RWPE2 (cell line): ENCODE measurements at regions not wholly inside any gene's neighbourhood (a gene's known extent, or its start where the extent isn't known, plus 50 kb on each side); places are given as distances from the start of the nearest gene placed in this dataset.

ENCODE experiments used
- ATAC-seq: fragments of 200-7000 bp; cut with Tn5 transposase; 3 replicates; pipeline ENCODE4 v1.9.1; 2021; ENCODE audit warnings: low read depth
- DNase-seq: peaks from one replicate; pipeline ENCODE4 v3.0.0-alpha.2; 2020; ENCODE audit warnings: low spot score
- H3K27ac ChIP-seq: fragments of 450-650 bp; 2 replicates; pipeline ENCODE4 v1.5.1; 2017; ENCODE audit warnings: mild to moderate bottlenecking; ENCODE audit not compliant: poor library complexity, severe bottlenecking
- H3K27me3 ChIP-seq: fragments of 250-450 bp; sonication (Bioruptor Pico); 2 replicates; pipeline ENCODE4 v1.5.1; 2021; ENCODE audit warnings: mild to moderate bottlenecking, moderate library complexity; ENCODE audit not compliant: insufficient read depth, poor library complexity, severe bottlenecking
- H3K36me3 ChIP-seq: fragments of 250-450 bp; sonication (Bioruptor Pico); 2 replicates; pipeline ENCODE4 v1.5.1; 2020; ENCODE audit warnings: low read depth, mild to moderate bottlenecking, moderate library complexity
- H3K4me1 ChIP-seq: fragments of 250-450 bp; sonication (Bioruptor Pico); 2 replicates; pipeline ENCODE4 v1.5.1; 2021; ENCODE audit warnings: mild to moderate bottlenecking, moderate library complexity; ENCODE audit not compliant: insufficient read depth, poor library complexity, severe bottlenecking
- H3K4me3 ChIP-seq: fragments of 250-450 bp; sonication (Bioruptor Pico); 2 replicates; pipeline ENCODE4 v1.5.1; 2021; ENCODE audit warnings: mild to moderate bottlenecking, moderate library complexity; ENCODE audit not compliant: severe bottlenecking
- H3K9me3 ChIP-seq: fragments of 250-450 bp; sonication (Bioruptor Pico); 2 replicates; pipeline ENCODE4 v1.5.1; 2021; ENCODE audit warnings: mild to moderate bottlenecking, moderate library complexity; ENCODE audit not compliant: severe bottlenecking
- CTCF ChIP-seq: fragments of 450-650 bp; IDR thresholded peaks from one replicate; pipeline ENCODE4 v1.5.1; 2017; ENCODE audit warnings: mild to moderate bottlenecking, moderate library complexity; ENCODE audit not compliant: poor library complexity, severe bottlenecking

DNA sequence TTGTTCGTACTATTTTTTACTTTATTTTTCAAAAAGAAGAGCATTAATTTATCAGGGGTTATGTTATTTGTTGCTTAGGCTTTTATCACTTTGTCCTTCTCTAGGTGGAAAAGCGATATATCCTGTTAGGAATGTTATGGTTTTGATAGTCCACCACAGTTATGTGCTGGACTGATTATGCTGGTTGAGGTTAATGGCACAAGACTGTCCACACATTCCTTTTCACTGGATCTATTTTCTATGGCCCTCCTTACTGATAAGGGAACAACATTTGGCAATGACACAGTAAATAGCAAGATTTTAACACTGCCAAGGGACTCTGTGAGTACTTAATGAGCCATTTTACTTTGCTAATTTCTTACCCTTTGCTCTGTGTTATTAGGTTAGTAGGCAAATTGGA is 1212.3 kb downstream of the NXPH1 start:
- Histone ChIP-seq H3K9me3 (peaks cover 2% of the 10 kb centered on the region), H3K36me3 (no peaks in the 10 kb centered on the region), H3K27me3 (no peaks in the 10 kb centered on the region), H3K4me1 (no peaks in the 10 kb centered on the region), H3K4me3 (no peak overlapping the region), H3K27ac (no peak overlapping the region)
- DNase-seq (no peak), ATAC-seq (no peak)
- no peak for TF ChIP-seq CTCF

GRCh38 chr7:9657257-9657656 is 1223.8 kb downstream of the NXPH1 start:
- peak; percentile 44 for TF ChIP-seq CTCF
- Histone ChIP-seq H3K27ac (no peak overlapping the region), H3K36me3 (no peaks in the 10 kb centered on the region), H3K4me3 (no peak overlapping the region), H3K9me3 (no peaks in the 10 kb centered on the region), H3K4me1 (no peaks in the 10 kb centered on the region), H3K27me3 (no peaks in the 10 kb centered on the region)
- ATAC-seq (no peak), DNase-seq (no peak)

DNA sequence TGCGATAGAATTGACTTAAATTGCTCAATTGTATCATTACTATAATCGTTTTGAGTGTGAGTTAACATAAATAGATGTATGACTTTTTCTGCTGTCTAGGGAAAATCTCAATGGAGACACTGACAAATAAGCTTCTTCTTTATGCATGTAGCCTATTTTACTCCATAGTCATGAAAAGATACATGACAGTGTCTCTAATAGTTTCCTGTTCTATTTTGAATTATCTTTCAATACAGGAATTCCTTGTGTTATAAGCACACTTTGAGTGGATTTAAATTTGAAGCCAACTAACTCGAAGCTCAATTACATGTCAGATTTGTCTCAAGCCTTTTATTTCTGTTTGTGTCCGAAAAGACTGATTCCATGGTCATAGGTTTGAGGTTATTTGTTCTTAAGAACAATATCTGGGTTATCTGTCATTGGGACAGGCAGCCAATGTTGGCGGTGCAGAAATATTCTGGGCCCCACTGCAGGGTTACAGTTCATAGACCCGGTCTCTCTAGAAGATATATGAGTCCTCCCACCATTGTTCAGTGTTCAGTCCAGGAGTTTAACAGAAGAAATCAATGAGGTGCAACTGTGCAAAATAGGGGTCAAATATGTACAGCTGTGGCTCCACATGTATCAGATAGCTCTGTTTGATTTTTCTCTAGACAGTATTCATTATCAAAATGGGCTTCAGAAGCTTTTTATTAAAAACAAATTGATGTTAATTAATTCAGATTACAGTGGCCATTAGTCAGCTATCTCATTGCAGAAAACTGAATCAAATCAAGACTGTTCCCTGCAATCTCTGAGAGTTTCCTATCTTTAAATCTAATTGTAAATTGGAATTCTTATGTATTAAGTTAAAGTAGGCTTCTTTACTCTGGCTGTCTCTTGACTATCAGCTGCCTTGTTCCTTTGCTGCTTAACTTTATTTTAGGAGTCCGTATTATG is 1238.8 kb downstream of the NXPH1 start:
- ATAC-seq = no peak
- no peaks in the 10 kb centered on the region for H3K9me3 ChIP-seq
- TF ChIP-seq CTCF = no peak

GRCh38 chr7:9680713-9681112 is 1247.3 kb downstream of the NXPH1 start:
- TF ChIP-seq CTCF = no peak
- DNase-seq = no peak
- no peaks in the 10 kb centered on the region for H3K27me3 ChIP-seq

More for the DNA sequence above, 1238.8 kb downstream of the NXPH1 start:
- Histone ChIP-seq H3K27me3 (no peaks in the 10 kb centered on the region), H3K27ac (no peak overlapping the region), H3K4me1 (no peaks in the 10 kb centered on the region), H3K36me3 (no peaks in the 10 kb centered on the region), H3K4me3 (no peak overlapping the region)
- no peak for DNase-seq

GRCh38 chr7:9681284-9681683 is 1247.9 kb downstream of the NXPH1 start:
- no peak overlapping the region for H3K4me3 ChIP-seq
- DNase-seq (no peak), ATAC-seq (no peak)
- H3K9me3 ChIP-seq = no peaks in the 10 kb centered on the region
- no peaks in the 10 kb centered on the region for H3K27me3 ChIP-seq
- H3K4me1 ChIP-seq = no peaks in the 10 kb centered on the region
- no peak for TF ChIP-seq CTCF
- H3K27ac ChIP-seq = no peak overlapping the region
- H3K36me3 ChIP-seq = no peaks in the 10 kb centered on the region

More at GRCh38 chr7:9680713-9681112, 1247.3 kb downstream of the NXPH1 start:
- Histone ChIP-seq H3K27ac (no peak overlapping the region), H3K36me3 (no peaks in the 10 kb centered on the region), H3K9me3 (no peaks in the 10 kb centered on the region), H3K4me3 (no peak overlapping the region), H3K4me1 (no peaks in the 10 kb centered on the region)
- ATAC-seq = no peak
